Fibroblast of skin of right biceps (primary cell): ENCODE measurements at regions not wholly inside any gene's neighbourhood (a gene's known extent, or its start where the extent isn't known, plus 50 kb on each side); places are given as distances from the start of the nearest gene placed in this dataset.
A peak's percentile ranks its signal among the peaks of the same experiment; 100 is the strongest.
"Not testable (repeated sequence)": the region's sequence is repeated elsewhere in the genome, so short reads cannot be mapped to it uniquely, and the experiment has no call there.

ENCODE experiments used
- DNase-seq: peaks from one replicate; pipeline ENCODE4 v3.0.0-alpha.2; 2013

DNA sequence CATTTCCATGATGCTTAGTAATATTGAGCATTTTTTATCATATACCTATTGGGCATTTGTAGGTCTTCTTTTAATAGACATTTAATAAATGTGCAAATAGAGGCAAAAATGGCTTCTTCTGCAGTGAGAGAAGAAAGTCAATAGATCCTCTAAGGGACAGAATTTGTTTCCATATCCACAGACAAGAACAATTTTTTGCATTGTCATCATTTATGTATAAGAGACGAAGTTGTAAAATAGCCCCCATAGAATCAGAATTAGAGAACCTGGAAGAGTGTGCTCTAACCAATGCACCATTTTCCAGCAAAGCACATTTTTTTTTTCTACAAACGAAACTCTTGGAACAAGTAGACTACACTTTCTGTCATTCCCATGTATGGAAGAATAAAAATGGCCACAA is 365.1 kb upstream of the PDE3A start:
- no peak for DNase-seq

DNA sequence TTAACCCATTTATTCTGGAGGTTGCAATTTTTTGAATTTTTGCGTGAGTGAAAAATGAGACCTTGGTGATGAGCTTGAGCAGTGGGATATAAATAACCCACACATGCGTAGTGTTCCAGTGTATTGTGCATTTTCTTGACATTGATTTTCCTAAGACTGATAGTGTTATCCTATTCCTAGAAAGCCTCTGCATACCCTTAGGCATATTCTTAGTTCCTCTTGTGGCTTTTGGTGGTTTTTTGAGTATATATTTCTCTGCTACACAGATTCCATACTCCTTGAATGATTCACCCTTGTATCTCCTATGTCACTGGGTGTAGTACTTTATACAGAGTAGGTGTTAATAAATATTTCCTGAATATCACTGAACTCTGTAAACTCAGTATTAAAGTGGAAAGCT is 363.4 kb upstream of the PDE3A start:
- peak; percentile 77 for DNase-seq

DNA sequence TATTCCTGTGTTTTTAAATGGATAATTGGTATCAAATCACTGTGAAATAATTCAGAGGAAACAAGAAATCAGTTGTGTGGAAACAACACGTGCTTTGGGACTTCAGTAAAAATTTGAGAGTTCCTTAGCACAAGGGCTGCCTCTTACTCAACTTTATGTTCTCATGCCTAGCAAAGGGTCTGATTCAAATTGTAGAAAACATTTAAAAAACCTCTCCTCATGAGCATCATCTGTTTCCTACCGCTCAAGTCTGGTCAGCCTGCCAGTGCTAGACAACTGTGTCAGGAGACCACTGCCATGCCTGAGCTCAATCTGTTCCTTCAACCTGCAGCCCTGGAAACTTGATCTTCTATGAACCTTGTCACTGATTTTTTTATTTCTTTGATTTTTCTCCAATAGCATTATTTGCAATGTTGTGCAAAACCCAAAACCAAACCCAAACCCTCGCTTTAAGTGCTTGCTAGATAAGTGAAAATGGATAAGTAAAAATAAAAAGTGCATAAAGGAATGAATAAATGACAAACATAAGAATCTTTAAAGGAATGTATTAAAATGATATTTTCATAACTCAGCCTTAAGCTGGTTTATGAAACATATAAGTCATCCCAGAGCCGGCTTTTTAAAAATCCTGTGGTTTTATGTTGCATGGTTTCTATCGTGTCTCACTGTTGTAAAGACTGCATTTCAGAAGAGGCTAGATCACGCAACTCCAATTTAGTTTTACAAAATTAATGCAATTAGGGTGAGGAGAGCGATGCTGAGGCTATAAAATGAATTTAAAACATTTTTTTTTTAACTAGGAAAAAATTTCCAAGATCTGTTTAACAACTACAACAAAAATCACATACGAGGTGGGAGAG is 361.2 kb upstream of the PDE3A start:
- DNase-seq, result peak; percentile 83

DNA sequence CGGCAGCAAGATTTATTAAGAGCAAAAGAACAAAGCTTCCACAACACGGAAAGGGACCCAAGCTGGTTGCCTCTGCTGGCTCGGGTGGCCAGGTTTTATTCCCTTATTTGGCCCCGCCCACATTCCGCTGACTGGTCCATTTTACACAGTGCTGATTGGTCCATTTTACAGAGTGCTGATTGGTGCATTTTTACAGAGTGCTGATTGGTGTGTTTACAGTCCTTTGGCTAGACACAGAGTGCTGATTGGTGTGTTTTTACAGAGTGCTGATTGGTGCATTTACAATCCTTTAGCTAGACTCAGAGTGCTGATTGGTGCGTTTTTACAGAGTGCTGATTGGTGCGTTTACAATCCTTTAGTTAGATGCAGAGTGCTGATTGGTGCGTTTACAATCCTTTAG is 358.4 kb upstream of the PDE3A start:
- DNase-seq, result not testable (repeated sequence)

DNA sequence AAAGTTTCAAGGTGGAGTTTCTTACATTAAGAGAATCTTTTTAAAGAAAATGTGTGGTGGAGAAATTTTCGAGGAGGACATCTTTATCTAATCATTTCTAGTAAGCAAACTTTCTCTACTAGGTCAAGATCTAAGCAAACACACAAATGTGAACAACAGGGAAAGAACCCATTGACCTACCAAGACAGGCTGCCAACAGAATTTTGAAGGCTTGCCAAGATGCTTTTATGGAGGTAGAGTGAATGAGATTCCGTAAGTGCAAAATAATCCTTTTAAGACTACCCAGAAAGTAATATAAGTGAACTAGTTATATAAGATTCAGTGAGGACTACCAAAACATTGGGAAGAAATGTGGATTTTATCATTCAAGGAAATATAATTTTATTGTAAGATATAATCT is 357.1 kb upstream of the PDE3A start:
- DNase-seq, result peak; percentile 26

DNA sequence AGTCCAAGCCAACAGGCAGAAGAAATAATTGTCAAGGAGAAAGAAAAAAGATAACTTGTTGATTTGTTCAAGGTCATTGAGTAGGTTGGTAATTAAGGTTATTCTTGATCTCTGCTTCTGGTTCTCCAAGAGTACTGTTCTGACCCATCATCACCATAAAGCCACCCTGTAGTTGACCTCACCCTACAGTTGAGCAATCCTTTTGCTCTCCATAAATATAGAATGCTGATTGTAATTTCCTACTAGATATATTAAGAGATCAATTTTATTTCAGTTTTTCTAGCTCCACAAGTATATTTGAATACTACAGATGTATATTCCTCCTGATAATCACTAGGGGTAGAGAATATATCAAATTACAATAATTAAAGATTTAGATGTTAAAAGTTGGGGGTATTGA is 350.5 kb upstream of the PDE3A start:
- DNase-seq, result no peak

- no peak for DNase-seq
Measured at GRCh38 chr12:20018406-20018805, 349.9 kb upstream of the PDE3A start.

- DNase-seq, result no peak
Measured at GRCh38 chr12:20024194-20024593, 344.1 kb upstream of the PDE3A start.

DNA sequence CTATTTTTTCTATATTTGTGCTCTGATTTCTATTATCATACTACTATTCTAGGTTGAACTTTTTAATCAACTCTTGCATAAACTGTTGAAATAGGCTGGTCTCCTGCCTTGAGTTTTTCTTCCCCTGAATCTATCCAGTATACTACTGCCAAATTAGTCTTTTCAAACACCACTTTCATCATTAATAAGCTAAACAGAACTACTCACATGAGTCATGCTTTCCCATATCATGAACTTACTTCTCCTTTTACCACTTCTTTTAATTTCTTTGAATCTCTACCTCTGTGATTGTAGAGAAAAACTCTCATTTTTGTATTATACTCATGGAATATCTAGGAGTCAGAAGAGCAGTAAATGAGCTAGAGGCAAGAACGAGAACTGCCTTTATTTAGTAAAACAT is 340.3 kb upstream of the PDE3A start:
- no peak for DNase-seq

DNA sequence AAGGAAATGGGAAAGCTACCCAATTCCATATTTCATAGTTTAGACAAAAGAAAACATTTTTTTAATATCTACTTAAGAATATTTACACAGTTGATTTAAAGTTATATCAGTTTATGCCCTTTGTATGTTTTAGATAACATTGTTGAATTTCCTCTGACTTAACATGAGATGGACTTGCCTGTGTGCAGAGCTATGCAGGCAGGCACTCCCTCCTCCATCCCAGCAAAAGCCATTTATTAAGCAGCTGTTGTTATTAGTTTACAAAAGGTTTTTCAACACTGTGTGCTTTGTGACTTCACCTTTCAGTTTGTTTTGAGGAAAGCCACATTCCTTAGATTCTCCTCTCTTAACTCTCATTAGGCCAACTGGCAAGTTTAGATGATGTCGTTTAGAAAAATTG is 337.5 kb upstream of the PDE3A start:
- no peak for DNase-seq

- no peak for DNase-seq
Measured at GRCh38 chr12:20039562-20039961, 328.8 kb upstream of the PDE3A start.

- no peak for DNase-seq
Measured at GRCh38 chr12:20040184-20040583, 328.2 kb upstream of the PDE3A start.

GRCh38 chr12:20040831-20041230 is 327.5 kb upstream of the PDE3A start:
- peak; percentile 12 for DNase-seq

DNA sequence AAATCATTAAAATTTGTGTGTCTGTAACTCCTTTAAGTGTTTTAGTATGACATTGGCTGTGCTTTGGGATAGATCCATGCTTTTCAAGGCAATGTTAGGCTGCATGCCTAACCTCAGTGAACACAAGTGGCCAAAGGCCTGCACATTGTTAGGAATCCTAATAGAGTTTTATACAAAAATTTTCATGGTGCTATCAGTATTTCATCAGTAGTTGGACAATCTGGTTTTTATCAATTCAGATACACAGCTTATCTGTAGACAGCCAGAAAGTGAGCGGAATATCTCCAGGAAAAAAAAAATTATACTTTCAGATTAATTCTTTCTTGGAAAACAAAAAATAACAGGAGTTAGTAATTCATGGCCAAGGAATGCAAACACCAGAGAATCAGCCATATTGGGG is 324.0 kb upstream of the PDE3A start:
- no peak for DNase-seq

- peak; percentile 56 for DNase-seq
Measured at GRCh38 chr12:20044846-20045245, 323.5 kb upstream of the PDE3A start.

DNA sequence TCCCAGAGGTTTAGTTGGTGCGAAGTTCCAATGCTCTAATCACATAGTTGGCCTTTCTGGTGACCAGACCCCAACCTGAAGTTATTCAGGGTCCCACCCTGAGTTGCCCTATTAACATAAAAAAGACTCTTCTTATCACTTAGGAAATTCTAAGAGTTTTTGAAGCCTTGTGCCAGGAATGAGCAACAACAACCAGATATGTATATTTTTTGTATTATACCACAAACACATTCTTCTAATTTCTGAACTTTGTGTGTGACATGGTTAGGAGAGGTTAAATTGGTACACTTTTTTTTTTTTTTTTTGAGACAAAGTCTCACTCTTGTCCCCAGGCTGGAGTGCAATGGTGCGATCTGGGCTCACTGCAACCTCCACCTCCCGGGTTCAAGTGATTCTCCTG is 320.4 kb upstream of the PDE3A start:
- DNase-seq, result no peak

GRCh38 chr12:20050221-20050620 is 318.1 kb upstream of the PDE3A start:
- peak; percentile 51 for DNase-seq

DNA sequence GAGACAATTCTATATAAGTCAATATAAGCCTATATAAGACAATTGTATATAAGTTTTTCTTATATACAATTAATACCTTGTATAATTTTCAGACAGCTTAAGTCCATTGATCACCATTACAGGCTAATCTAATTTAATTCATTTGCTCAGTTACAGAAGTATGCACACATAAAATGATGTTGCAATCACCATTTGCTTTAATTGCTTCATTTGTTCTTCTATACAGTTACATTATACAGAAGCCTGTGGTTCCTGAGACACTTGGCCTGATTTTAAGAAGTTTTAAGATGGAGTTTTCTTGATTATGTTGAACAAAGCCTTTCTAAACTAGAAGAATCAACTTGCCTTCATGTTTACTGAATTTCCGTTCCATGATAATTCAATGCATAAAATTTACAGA is 314.6 kb upstream of the PDE3A start:
- no peak for DNase-seq

GRCh38 chr12:20055856-20056255 is 312.5 kb upstream of the PDE3A start:
- DNase-seq, result peak; percentile 10

DNA sequence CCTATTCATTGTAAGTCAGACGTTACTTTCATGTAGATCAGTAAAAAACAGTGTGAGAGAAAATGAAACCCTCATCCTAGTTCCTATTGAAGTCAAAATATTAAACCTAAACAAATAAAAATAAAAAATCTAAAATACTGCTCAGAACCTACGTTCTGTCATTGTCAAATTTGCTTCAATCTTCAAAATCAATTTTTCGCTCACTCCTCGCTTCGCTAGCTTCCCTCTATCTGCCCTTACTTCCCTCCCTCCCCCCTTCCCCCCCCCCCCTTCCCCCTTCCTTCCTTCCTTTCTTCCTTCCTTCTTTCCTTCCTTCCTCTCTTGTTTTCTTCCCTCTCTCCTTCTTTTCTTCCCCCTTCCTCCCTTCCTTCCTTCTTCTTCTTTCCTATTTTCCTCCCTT is 310.9 kb upstream of the PDE3A start:
- DNase-seq, result no peak

GRCh38 chr12:20063116-20063515 is 305.2 kb upstream of the PDE3A start:
- DNase-seq, result peak; percentile 83

GRCh38 chr12:20077618-20078017 is 290.7 kb upstream of the PDE3A start:
- no peak for DNase-seq

GRCh38 chr12:20089077-20089476 is 279.3 kb upstream of the PDE3A start:
- no peak for DNase-seq

GRCh38 chr12:20093190-20093810 is 275.0 kb upstream of the PDE3A start:
- not testable (repeated sequence) for DNase-seq

- no peak for DNase-seq
Measured at GRCh38 chr12:20096430-20096829, 271.9 kb upstream of the PDE3A start.
